ENCODE measurements at regions not wholly inside any gene's neighbourhood (a gene's known extent, or its start where the extent isn't known, plus 50 kb on each side); places are given as distances from the start of the nearest gene placed in this dataset.

GRCh38 chr1:55420929-55421716 is 206.0 kb upstream of the USP24 start:
- Histone ChIP-seq H3K9me3 (peaks cover 4% of the 10 kb centered on the region), H3K27ac (no peak overlapping the region), H3K4me1 (no peaks in the 10 kb centered on the region), H3K27me3 (no peaks in the 10 kb centered on the region), H3K4me3 (no peak overlapping the region), H3K36me3 (no peaks in the 10 kb centered on the region)
- DNase-seq (ENCODE audit: low spot score in 2 of 2), result no peak
- WGBS, result 67% methylated on average over 3 of the region's 3 CpGs
- no peak for TF ChIP-seq POLR2AphosphoS5 (IDR thresholded peaks at IDR 0.05)
- no peak for TF ChIP-seq POLR2A (IDR thresholded peaks at IDR 0.05)
- TF ChIP-seq CTCF (IDR thresholded peaks at IDR 0.05), result no peak
- TF ChIP-seq EP300 (IDR thresholded peaks at IDR 0.05), result no peak

DNA sequence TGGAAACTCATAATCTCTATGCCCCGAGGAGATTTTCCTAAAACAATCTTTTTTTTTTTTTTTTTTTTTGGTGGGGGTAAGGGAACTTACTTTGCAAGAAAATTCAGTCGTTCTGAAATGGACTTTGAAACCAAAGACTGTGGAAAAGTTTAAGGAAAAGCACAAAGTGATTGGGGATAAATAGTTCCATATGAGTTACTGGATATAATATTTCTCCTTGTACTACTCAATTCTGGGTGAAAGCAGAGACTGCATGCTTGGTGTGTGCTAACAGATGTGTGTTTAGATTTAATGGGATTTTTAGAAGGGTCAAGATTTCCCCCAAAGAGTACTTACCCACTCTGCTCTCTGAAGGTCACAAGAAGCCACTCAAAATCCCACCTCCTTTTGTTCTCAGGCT is 204.9 kb upstream of the USP24 start:
- H3K4me1 ChIP-seq, result no peaks in the 10 kb centered on the region
- H3K27me3 ChIP-seq, result no peaks in the 10 kb centered on the region
- no peak overlapping the region for H3K27ac ChIP-seq
- DNase-seq (ENCODE audit: low spot score in 2 of 2), result no peak
- no peak overlapping the region for H3K4me3 ChIP-seq
- TF ChIP-seq EP300 (IDR thresholded peaks at IDR 0.05) (no peak), POLR2AphosphoS5 (IDR thresholded peaks at IDR 0.05) (no peak), CTCF (IDR thresholded peaks at IDR 0.05) (no peak), POLR2A (IDR thresholded peaks at IDR 0.05) (no peak)
- WGBS, result 44% methylated on average over 2 of the region's 2 CpGs
- H3K9me3 ChIP-seq, result peaks cover 4% of the 10 kb centered on the region
- H3K36me3 ChIP-seq, result no peaks in the 10 kb centered on the region

GRCh38 chr1:55418208-55419000 is 203.2 kb upstream of the USP24 start:
- Histone ChIP-seq H3K9me3 (peaks cover 4% of the 10 kb centered on the region), H3K4me3 (no peak overlapping the region), H3K27ac (no peak overlapping the region), H3K36me3 (no peaks in the 10 kb centered on the region), H3K27me3 (no peaks in the 10 kb centered on the region), H3K4me1 (no peaks in the 10 kb centered on the region)
- no peak for TF ChIP-seq EP300 (IDR thresholded peaks at IDR 0.05)
- no peak for TF ChIP-seq CTCF (IDR thresholded peaks at IDR 0.05)
- TF ChIP-seq POLR2AphosphoS5 (IDR thresholded peaks at IDR 0.05), result no peak
- TF ChIP-seq POLR2A (IDR thresholded peaks at IDR 0.05), result no peak
- 98% methylated on average over 10 of the region's 10 CpGs for WGBS
- DNase-seq (ENCODE audit: low spot score in 2 of 2), result no peak

- no peaks in the 10 kb centered on the region for H3K27me3 ChIP-seq
- H3K4me1 ChIP-seq, result no peaks in the 10 kb centered on the region
- no peaks in the 10 kb centered on the region for H3K36me3 ChIP-seq
- DNase-seq (ENCODE audit: low spot score in 2 of 2), result no peak
- H3K4me3 ChIP-seq, result no peak overlapping the region
- no peaks in the 10 kb centered on the region for H3K9me3 ChIP-seq
- 93% methylated on average over 2 of the region's 2 CpGs for WGBS
- TF ChIP-seq POLR2AphosphoS5 (IDR thresholded peaks at IDR 0.05) (no peak), POLR2A (IDR thresholded peaks at IDR 0.05) (no peak), CTCF (IDR thresholded peaks at IDR 0.05) (no peak), EP300 (IDR thresholded peaks at IDR 0.05) (no peak)
- H3K27ac ChIP-seq, result no peak overlapping the region
These were observed 201.1 kb upstream of the USP24 start for GRCh38 chr1:55416164-55416842.

DNA sequence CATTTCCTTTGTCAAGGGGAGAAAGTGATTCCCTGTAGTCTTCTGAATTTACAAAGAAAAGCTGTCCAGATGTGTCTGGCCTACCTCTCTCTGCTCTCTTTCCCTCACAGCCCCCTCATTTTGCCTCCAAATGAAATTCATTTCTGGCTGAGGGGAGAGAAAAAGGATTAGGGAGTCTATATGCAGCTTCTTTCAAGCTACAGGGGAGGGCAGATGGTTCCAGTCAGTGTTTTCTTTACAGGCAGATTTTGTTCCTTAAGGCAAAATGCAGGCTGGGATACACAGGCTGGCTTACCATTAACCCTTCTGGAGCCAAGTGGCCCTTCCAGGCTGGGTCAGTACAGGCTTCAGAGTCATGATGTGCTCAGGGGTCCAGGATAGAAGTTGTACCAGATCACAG is 198.1 kb upstream of the USP24 start:
- Histone ChIP-seq H3K27ac (no peak overlapping the region), H3K9me3 (no peaks in the 10 kb centered on the region), H3K36me3 (no peaks in the 10 kb centered on the region), H3K4me1 (no peaks in the 10 kb centered on the region), H3K4me3 (no peak overlapping the region), H3K27me3 (no peaks in the 10 kb centered on the region)
- TF ChIP-seq CTCF (IDR thresholded peaks at IDR 0.05) (no peak), POLR2AphosphoS5 (IDR thresholded peaks at IDR 0.05) (no peak), EP300 (IDR thresholded peaks at IDR 0.05) (no peak), POLR2A (IDR thresholded peaks at IDR 0.05) (no peak)
- DNase-seq (ENCODE audit: low spot score in 2 of 2), result no peak

Data from suprapubic skin (tissue), 4 donors.